GM13977 (cell line): ENCODE measurements at regions not wholly inside any gene's neighbourhood (a gene's known extent, or its start where the extent isn't known, plus 50 kb on each side); places are given as distances from the start of the nearest gene placed in this dataset.
"Not testable (repeated sequence)": the region's sequence is repeated elsewhere in the genome, so short reads cannot be mapped to it uniquely, and the experiment has no call there.

ENCODE experiments used
- DNase-seq: peaks from one replicate; pipeline ENCODE4 v3.0.0; 2012; ENCODE audit warnings: low spot score
- in situ Hi-C: fragments of 300-500 bp; cut with MboI; formaldehyde crosslinking; loops from one replicate; pipeline ENCODE4 v1.12.0; 2022; ENCODE audit warnings: low sequenced_read_pairs, low pct_unique_long_range_greater_than_20kb, mixed read lengths, inconsistent platforms; ENCODE audit not compliant: unreplicated experiment
- TF ChIP-seq, protein P1 (sequence below): IDR thresholded peaks from 2 replicates; pipeline ENCODE4 v1.5.1; 2012; ENCODE audit warnings: mild to moderate bottlenecking, control low read depth; ENCODE audit not compliant: insufficient read depth; ENCODE audit errors: extremely low read depth, missing control alignments

- in situ Hi-C loops, result no loop called here
- TF ChIP-seq, protein P1, sequence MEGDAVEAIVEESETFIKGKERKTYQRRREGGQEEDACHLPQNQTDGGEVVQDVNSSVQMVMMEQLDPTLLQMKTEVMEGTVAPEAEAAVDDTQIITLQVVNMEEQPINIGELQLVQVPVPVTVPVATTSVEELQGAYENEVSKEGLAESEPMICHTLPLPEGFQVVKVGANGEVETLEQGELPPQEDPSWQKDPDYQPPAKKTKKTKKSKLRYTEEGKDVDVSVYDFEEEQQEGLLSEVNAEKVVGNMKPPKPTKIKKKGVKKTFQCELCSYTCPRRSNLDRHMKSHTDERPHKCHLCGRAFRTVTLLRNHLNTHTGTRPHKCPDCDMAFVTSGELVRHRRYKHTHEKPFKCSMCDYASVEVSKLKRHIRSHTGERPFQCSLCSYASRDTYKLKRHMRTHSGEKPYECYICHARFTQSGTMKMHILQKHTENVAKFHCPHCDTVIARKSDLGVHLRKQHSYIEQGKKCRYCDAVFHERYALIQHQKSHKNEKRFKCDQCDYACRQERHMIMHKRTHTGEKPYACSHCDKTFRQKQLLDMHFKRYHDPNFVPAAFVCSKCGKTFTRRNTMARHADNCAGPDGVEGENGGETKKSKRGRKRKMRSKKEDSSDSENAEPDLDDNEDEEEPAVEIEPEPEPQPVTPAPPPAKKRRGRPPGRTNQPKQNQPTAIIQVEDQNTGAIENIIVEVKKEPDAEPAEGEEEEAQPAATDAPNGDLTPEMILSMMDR, result no peak
These were observed 376.5 kb upstream of the TPM1 start for GRCh38 chr15:62666046-62666445.

DNA sequence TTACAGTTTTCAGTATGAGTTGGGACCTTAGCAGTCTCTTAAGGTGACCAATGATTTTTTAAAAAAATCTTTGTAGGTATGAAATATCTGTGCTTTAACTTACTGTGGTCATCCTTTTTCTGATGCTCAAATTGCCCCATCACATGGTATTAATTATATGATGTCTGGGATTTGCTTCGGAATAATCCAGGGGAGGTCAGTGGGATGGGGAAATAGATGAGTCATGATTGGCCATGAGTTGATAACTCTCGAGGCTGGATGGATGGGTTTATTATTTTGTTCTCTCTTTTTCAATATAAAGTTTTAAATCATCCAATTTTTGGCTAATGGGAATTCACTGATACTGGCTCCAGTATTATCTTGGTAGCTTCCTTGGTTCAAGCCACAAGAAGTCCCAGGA, 370.3 kb upstream of the TPM1 start:
- no peak for DNase-seq
- TF ChIP-seq, protein P1, result no peak
- in situ Hi-C loops, result no loop called here

More at GRCh38 chr15:62666046-62666445, 376.5 kb upstream of the TPM1 start:
- no peak for DNase-seq

DNA sequence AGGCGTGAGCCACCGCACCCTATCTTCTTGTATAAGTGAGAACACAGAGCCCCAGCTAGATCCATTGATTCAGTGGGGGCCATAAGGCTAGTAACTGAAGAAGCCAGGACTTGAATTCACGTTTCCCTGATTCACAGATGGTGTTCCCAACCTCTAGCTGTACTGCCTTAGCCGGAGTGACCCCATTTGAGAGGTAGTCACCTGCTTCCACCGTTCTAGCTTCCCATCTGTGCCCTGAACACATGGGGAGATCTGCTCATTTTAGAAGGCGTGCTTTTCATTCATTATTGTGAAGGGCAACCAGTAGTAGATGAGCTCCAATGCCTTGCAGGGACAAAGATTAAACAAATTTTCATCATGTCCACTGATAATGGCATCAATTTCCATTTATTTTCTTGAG, 365.7 kb upstream of the TPM1 start:
- DNase-seq, result no peak
- in situ Hi-C loops, result no loop called here
- TF ChIP-seq, protein P1, result no peak

DNA sequence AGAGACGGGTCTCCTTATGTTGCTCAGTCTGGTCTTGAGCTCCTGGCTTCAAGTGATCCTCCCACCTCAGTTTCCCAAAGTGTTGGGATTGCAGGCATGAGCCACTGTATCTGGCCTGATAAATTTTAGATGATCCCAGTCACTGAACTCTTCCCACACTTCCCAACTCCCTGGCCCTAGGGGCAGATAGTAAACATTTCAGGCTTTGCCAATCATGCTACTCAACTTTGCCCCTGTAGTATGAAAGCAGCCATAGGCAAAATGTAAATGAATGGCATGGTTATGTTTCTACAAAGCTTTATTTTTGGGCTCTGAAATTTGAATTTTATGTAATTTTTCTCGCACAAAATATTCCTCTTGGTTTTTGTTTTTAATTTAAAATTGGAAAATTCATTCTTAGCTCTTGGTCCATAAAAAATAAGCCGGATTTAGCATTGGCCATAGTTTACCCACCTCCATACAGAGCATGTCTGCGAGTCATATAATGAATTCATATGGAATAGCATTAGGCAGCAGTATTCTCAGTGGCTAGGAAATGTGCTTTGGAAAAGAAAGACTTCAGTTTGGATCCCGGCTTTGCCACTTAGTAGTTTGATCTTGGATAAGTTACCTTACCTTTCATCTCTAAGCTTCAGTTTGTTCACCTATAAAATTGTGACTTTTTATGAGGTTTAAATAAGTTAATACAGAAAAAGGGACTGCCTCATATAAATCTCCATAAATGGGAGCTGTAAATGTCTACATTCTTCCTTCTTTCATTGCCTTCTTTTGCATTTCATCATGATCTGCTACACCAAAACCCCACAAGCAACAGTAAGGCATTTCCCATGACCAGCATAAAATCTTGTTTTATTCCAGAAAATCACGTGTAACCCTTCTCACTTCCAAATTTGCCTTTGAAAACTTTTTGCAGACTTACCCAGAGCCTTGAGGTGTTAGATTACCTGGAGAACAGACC, 360.3 kb upstream of the TPM1 start:
- in situ Hi-C loops, result no loop called here
- TF ChIP-seq, protein P1, result no peak
- no peak for DNase-seq

GRCh38 chr15:62683192-62683591, 359.4 kb upstream of the TPM1 start:
- DNase-seq, in situ Hi-C loops: not testable (repeated sequence)

- in situ Hi-C loops, result no loop called here
These were observed 358.3 kb upstream of the TPM1 start for GRCh38 chr15:62684123-62684808.

DNA sequence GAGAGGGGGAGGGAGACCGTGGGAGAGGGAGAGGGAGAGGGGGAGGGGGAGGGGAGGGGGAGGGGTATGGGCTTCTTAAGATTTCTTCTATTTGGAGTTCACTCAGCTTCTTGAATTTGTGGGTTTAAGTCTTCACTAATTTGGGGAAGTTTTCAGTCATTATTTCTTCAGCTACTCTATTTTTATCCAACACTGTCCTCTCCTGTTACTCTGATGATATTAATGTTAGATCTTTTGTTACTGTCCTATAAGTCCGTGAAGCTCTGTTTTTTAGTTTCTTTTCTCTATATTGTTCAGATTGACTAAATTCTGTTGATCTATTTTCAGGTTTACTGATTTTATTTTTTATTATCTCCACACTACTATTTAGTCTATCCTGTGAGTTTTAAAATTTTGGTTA, 351.5 kb upstream of the TPM1 start:
- in situ Hi-C loops, result no loop called here
- TF ChIP-seq, protein P1, result no peak
- DNase-seq, result no peak

More at GRCh38 chr15:62684123-62684808, 358.3 kb upstream of the TPM1 start:
- no peak for DNase-seq
- TF ChIP-seq, protein P1, result no peak
